HG02623 (cell line): ENCODE measurements at regions not wholly inside any gene's neighbourhood (a gene's known extent, or its start where the extent isn't known, plus 50 kb on each side); places are given as distances from the start of the nearest gene placed in this dataset.
"Not testable (repeated sequence)": the region's sequence is repeated elsewhere in the genome, so short reads cannot be mapped to it uniquely, and the experiment has no call there.

Source experiments
- ATAC-seq: cut with Tn5 transposase; IDR thresholded peaks from one replicate; pipeline ENCODE4 v1.9.1; 2021; ENCODE audit warnings: moderate library complexity; ENCODE audit not compliant: unreplicated experiment

DNA sequence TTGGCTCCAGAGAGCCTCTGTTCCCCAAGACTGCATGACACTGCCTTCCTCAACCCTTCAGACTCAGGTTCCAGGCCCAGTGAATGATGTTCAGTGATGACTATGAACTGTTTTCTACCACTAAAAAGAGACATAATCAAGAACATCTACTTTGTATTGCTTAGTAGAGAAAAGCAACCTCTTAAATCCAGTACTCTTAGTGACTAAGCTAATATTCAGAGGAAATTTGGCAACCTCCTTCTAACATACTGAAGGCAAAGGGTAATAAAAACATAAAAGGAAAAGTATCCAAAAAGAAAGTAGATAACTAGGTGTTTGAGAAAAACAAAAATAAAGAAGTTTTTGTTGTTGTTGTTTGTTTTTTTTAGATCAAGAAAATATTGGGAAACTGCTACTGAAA, 153.3 kb upstream of the RUNX1 start:
- no peak for ATAC-seq

DNA sequence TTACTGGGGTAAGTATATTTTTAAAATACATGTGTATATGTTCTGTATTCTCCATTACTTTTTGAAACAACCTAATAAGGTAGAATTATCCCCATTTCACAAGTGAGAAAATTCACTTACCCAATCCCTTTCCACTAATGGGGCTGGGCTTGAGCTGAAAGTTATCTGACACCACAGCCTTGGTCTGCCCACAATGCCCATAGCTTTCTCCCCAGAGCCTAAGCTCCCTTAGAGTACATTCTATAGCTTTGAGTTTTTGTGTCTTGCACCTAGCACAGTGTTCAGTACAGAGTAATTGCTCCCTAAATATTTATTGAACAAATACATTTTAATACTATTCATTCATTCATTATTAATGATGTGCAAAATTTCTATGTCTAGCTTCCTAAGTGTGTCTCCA, 152.7 kb upstream of the RUNX1 start:
- ATAC-seq, result no peak

DNA sequence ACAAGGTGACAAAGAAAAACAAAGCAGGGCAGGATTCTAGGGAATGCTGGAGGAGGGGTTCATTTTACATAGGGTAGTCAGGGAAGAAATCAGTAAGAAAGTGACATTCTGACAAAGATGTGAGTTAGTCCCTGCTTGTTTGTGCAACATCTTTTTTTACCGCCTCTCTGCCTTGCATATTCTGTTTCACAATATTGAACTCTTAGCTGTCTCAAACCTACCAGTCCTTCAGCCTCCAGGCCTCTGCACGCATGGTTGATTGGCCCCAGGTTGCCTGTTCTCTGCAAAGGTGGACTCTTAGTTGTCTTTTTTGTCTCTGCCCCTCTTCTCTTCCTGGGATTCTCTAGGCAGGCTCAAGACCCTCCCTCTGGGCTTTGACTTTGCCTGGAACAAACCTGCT, 152.2 kb upstream of the RUNX1 start:
- no peak for ATAC-seq

DNA sequence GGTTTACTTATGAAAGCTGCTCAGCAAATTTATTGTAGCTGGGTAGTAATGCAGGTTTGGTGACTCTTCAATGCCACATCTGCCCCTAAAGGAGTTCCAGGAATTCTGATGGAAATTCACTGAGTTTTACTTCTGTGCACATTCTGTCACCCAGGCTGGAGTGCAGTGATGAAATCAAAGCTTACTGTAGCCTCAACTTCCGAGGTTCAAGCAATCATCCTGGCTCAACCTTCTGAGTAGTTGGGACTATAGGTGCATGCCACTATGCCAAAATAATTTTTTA, 150.6 kb upstream of the RUNX1 start:
- ATAC-seq, result no peak

DNA sequence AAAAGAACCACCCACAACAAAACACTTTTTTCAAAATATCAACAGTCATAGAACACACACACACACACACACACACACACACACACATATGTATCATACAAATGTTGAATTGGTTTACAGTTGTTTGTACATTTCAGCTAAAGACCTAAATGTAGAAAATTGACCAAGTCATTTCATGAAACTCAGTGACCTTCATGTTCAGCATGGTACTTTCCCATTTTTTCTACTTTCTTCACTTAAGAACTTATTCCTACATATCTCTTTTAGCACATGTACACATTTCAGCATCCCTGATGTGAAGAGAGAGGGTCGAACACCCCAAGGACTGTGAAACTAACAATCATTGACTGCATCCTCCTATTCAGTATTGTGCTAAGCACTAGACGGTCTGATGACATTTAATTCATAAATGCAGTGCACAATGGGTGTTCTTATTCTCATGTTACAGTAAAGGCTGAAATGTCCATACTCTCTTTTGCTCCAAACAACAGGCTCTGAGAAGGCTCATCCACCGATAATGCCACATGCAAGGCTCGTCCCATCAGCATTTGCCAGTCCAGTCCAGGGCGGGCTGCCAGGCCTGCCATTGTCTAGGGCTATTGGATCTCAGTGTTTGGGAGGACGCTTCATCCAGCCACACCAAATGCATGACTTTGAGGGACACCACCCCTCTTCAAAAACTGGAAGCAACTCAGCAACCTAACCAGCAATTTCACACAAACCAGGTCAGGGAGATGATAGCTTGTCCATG, 150.1 kb upstream of the RUNX1 start:
- no peak for ATAC-seq

DNA sequence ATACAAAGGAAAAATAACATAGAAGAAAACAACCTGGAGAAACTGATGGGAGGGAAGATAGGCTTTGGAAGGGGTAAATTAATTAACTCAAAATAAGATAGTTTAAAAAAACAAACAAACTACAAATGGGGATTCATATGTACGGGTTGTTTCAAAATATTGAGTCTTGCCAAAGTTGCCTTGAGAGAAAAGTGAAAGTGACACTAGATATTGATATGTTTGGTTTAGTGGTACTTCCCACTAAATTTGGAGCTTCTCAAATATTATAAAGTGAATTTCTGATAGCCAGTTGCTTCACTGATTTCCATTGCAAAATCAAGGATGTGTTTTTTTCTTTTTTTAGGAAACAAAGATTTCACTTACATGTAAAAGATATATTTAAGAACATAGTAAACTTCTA, 149.5 kb upstream of the RUNX1 start:
- ATAC-seq, result no peak

DNA sequence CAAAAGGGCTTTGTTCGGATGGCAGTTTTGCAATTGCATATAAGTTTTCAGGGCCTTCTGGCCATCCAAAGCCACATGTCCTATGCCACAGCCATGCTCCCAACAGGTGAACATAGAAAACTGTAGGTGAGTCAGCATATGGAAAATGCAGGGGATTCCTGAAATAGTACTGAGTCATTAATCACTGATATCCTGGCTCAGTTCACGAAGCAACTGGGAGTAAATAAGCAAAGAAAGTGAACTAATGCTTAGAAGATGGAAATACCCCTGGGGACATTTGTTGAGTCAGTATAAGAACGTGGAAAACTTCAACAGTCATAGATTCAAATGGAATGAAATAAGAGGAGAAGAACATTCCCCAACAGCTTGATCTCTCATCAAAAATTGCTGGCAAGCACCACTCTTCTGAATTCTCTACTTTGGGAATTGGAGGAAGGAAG, 148.9 kb upstream of the RUNX1 start:
- no peak for ATAC-seq

DNA sequence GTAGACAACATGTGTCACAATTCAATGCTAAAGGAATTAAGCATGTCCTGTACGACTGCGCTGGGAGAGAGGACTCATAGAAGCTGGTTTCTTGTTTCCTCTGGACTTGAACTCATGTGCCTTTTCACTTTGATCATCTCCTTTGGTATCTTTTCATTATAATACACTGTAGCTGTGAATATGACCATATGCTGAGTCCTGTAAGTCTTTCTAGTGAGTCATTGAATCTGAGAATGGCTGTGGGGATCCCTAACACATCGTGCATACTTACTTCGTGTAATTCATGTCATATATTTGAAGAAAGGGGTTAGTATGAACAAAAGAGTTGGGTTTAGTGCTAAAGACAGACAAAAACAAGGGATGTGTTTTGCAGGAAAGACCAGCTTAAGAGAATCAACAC, 148.1 kb upstream of the RUNX1 start:
- ATAC-seq, result no peak

DNA sequence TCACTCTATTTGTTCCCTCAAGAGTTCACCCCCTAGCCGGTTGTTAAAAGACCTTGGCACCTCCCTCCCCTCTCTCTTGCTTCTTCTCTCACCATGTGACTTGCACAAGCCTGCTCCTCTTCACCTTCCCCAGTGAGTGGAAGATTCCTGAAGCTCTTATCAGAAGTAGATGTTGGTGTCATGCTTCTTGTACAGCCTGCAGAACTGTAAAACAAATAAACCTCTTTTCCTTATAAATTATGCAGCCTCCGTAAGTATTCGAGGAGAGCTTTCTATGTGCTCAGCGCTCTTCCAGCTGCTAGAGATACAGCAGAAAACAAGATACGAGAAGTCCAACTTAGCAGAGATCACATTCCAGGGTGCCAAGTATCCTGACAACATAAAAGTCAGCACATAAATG, 147.0 kb upstream of the RUNX1 start:
- ATAC-seq, result no peak

DNA sequence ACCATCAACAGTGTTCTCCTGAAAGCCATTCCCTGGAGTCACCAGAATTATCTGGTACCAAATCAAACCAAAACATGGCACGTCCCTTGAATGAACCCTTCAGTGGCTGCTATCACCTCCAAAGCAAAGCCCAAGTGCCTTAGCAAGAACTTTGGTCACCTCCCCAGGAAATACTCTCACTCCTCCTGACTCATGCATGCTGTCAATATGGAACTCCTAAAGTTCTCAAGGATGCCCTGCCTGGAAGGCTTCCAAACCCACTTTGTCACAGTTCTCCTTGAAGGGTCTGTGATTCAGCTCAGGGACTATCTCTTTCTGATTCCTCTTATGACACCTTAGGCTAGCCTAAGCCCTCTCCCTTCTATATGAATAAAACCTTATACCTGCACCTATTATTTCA, 146.1 kb upstream of the RUNX1 start:
- ATAC-seq, result no peak

DNA sequence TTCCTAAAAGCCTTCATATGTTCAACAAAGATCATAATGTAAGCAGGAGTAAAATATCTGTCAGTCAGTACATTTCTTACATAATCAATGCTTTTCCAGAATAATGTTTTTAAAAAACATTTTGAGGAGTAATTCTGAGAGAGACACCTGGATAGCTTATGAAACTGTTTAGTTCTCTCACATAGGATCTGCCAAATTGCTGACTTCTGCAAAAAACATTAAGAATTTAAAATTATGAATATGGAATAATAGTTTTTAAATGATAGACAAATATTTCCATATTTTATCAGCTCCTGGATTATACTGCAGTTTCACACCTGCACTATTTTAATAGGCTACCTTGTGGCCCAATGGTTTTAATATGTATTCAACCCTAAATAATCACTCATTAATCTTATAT, 142.7 kb upstream of the RUNX1 start:
- ATAC-seq, result no peak

DNA sequence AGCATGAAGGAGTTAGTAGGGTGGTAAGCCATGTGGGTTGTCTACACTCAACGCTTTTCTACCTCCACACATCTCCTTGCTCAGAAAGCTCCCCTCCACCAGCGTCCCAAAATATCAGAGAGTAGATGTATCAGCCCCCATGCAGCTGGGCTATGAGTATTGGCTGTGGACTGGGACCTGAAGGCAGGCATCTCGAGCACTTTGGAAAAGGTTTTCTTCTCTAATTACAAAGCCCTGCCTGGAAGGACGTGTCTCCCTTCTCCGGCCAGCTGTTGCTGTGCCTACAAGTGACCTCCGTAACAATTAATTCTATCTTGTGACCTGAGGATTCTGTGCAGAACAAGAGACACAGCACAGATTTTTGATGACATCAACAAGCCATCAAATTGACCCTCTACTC, 142.0 kb upstream of the RUNX1 start:
- no peak for ATAC-seq

DNA sequence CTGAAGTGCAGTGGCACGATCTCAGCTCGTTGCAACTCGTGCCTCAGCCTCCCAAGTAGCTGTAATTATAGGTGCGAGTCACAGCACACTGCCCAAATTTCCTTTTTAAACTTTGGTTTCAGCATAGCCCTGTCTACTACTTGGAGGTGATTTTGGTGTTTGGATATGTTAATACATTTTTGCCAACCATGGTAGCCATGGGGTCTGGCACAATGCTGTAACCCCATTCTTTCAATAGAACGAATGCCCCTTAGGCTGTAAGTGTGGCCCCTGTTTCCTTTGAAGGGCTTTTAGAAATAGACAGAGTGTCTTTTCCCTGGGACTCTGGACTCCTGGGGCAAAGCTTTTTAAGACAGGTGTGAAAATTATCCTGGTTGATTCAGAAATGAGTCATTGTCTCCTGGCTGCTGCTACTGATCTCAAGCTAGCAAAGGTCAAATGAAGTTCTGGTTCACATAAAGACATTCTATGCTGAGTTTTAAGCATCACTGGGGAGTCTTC, 141.1 kb upstream of the RUNX1 start:
- ATAC-seq, result no peak

DNA sequence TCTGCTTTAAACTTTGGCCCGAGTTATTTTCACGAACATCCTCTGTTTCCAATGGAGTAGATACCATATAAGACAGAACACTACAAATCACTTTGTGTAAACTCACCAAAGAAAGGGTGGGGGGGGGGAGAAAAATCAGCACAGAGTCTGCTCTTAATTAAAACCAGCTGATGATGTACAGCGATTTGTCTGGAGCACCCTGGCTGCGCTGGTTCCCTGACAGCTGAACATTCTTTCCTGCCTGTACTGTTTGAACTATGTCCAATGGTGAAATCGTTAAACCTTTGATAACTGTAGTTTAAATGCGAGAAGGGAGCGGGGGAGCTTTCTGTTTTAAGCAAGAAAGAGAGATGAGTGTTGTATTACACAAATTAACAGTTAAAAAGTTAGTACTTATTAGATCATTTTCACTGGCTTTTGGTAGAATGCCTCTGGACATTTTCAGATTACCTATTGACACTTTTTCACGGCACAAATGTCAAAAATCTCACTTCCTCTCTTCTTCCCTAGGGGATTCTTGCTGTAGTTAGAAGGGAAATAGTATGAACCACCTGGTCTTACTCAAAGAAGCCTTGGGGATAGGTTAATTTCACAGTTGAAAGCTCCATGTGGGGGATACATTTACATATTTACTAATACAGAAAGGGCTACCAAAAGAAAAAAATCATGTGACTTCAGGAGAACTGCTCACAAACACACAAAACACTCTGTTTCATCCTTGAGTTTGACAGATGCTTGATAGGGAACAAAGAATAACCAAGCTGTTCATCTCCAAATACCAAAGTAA, 140.2 kb upstream of the RUNX1 start:
- peak; percentile 86 for ATAC-seq

DNA sequence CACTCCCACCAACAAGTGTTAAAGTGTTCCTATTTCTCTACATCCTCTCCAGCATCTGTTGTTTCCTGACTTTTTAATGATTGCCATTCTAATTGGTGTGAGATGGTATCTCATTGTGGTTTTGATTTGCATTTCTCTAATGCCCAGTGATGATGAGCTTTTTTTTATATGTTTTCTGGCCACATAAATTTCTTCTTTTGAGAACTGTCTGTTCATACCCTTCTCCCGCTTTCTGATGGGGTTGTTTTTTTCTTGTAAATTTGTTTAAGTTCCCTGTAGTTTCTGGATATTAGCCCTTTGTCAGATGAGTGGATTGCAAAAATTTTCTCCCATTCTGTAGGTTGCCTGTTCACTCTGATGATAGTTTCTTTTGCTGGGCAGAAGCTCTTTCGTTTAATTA, 134.3 kb upstream of the RUNX1 start:
- not testable (repeated sequence) for ATAC-seq

DNA sequence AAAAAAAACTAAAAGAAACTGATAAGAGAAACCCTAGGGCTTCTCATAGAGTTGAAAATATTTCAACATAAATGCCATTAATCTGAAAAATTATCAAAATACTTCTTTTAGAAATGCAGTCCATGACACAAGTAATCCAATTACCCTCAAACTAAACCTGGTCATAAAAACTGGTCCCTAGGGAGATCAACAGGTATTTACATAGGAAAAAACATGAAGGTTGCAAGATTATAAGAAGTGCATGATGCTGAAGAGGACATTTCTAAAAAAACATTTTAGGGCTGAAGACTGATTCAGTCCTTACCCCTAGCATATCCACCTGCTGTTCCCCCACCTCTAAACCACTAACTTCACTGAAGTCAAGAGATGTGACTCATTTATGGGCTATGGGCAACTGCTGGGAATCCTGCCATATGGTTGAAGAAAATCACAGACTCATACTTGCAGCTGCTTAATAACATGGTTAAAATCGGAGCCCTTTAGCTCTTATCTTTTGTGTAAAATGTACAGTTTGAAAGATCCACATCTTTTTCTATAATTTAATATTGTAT, 131.0 kb upstream of the RUNX1 start:
- no peak for ATAC-seq

DNA sequence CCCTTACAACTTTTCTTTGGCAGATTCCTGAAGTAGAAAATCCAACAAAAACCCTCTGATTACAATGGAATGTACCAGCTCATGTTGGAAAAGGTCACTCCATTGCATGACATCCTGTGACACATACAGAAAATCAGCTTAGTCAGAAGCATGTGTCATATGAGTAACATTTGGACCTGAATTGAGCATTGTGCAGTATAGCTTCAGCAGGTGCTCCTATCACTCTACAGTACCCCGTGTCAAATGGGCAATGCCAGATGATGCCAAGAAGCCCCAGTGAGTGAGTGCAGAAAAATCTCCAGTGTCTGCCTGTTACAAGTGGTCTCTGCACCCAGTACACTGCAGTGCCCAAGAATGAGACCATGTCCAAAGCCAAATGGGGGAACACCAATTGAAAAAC, 129.7 kb upstream of the RUNX1 start:
- no peak for ATAC-seq

DNA sequence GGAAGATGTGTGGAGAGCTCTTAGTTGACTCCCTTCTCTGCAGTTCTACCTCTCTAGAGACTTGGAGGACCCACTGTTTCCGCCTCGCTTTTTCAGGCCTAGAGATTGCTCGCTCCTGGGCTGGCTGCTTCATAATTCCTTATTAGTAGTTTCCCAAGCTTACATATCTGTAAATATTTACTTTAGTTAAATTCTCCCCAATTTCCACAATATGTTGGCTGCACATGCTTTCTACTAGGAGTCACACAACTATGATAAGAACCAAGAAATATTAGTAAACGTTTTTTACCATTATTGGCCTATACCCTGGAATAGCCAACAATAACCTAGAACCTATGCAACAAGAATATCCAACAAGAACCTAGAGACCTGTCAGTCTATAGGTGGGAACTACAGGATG, 129.0 kb upstream of the RUNX1 start:
- no peak for ATAC-seq

DNA sequence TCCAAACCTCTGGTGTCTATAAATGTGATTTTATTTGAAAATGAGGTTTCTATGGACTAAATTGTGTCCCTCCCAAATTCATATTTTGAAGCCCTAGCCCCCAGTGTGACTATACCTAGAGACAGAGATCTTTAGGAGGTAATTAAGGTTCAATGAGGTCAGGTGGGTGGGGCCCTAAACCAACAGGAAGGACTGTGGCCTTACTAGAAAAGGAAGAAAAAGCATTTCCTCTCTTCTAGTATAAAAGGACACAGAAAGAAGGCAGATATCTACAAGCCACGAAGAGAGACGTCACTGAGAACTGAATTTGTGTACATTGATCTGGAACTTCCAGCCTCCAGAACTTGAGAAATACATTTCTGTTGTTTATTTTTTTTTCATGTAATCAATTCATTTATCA, 123.1 kb upstream of the RUNX1 start:
- no peak for ATAC-seq

DNA sequence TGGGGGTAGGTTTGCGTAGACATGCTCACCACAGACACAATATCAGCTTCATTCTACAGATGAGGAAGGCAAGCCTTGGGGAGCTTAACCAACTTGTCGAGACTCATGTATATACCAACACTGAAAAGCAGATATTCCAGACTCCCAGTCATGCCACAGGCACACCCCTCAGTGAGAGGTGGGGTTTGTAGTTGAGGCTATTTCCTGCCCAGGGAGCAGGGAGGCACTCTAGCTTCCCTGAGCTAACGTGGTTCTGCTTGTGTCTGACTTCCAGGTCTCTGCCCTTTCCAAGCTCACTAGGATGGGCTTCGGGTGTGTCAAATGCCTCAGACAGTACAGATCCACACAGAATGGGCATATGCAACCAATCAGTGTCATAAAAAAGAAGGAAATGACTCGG, 122.3 kb upstream of the RUNX1 start:
- ATAC-seq, result no peak

DNA sequence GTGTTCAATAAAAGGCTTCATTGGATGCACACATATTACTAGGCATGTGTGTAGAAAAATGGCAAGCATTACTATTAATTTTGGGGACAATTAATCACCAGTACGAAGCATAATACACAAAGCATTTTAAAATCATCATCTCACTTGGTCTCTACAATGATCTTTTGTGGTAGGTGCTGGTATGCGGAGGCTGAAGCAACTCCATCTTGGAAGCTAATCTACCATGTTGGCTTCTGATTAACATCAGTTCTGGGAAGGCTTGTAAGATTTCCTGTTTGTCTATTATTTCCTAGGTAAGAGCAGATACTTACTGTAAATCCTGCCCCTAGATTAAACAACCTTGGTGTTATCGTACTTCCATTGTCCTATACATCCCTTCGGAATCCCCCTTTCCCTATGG, 121.7 kb upstream of the RUNX1 start:
- ATAC-seq, result no peak

DNA sequence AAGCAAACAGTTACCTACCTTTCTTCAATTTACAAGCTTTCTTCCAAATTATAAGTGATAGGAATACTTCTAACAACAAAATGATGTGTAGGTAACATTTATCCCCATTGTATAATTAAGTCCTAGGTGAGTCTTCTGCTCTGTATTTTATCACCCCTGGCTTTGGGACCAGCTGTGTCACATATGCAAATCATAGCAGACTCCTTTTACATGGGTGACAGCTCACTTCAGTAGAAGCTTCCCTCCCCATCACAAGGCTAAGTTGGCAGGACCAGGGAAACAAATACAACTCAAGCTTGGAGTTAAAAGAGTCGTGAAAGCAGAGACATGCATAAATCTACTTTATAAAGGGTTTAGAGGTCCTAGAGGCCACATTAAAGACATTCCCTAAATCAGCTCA, 121.1 kb upstream of the RUNX1 start:
- no peak for ATAC-seq
